GM12878 (cell line): ENCODE measurements at regions not wholly inside any gene's neighbourhood (a gene's known extent, or its start where the extent isn't known, plus 50 kb on each side); places are given as distances from the start of the nearest gene placed in this dataset.

ENCODE experiments used
- ATAC-seq: fragments of 200-7000 bp; cut with Tn5 transposase; 3 replicates; pipeline ENCODE4 v1.9.1; 2020; ENCODE audit warnings: mild to moderate bottlenecking, moderate library complexity
- BruUV-seq: library from RNA; stranded (reverse); fragments of 400-500 nt; replicated peaks from 2 replicates; lab custom pipeline; 2021; lab: Mats Ljungman, UMichigan
- CTCF ChIA-PET: fragments of 300-600 bp; sonication (Branson Sonifier 250); formaldehyde crosslinking; extraction: SDS; loops from one replicate; lab custom pipeline; 2021; ENCODE audit warnings: inconsistent platforms; lab: Yijun Ruan, JAX
- POLR2A ChIA-PET: fragments of 350-600 bp; formaldehyde crosslinking; extraction: SDS; loops from one replicate; lab custom pipeline; 2021; ENCODE audit warnings: inconsistent platforms; lab: Charles Lee
- RAD21 ChIA-PET: fragments of 300-600 bp; sonication (Branson Sonifier 250); formaldehyde crosslinking; loops from one replicate; lab custom pipeline; 2023; ENCODE audit warnings: antibody characterized with exemption; ENCODE audit not compliant: unreplicated experiment; lab: Charles Lee
- SMC1A ChIA-PET: fragments of 300-600 bp; sonication (Branson Sonifier 250); formaldehyde crosslinking; loops from one replicate; lab custom pipeline; 2023; ENCODE audit not compliant: unreplicated experiment, uncharacterized antibody; lab: Charles Lee
- DNase-seq: peaks from one replicate; pipeline ENCODE4 v3.0.0-alpha.2; 2011; ENCODE audit warnings: low read depth, low spot score
- FAIRE-seq: peaks from 3 replicates; lab custom pipeline; 2011; peaks lifted over from hg19 to GRCh38; lab: Jason Lieb, UNC
- H2AFZ ChIP-seq: 2 replicates; pipeline ENCODE4 v1.6.0; 2011; ENCODE audit warnings: low read depth, low read length, control low read depth; ENCODE audit not compliant: control insufficient read depth
- H3K27ac ChIP-seq: 2 replicates; pipeline ENCODE4 v1.5.1; 2011; ENCODE audit warnings: control low read depth; ENCODE audit not compliant: control insufficient read depth, insufficient read depth
- H3K27me3 ChIP-seq, 2 experiments: replicated peaks in 1 of 2; 2 replicates each; pipeline versions ENCODE4 v1.6.0 to v1.6.1; 2011; ENCODE audit warnings: low read length in 1 of 2; ENCODE audit not compliant: control insufficient read depth in 2 of 2, insufficient read depth in 2 of 2
- H3K36me3 ChIP-seq, 2 experiments: 2 replicates each; pipeline ENCODE4 v1.5.1; 2011; ENCODE audit warnings: low read length in 1 of 2; ENCODE audit not compliant: control insufficient read depth in 2 of 2, insufficient read depth in 2 of 2
- H3K4me1 ChIP-seq: 2 replicates; pipeline ENCODE4 v1.6.1; 2011; ENCODE audit warnings: mild to moderate bottlenecking, low read length, moderate library complexity, mixed read lengths; ENCODE audit not compliant: control insufficient read depth, insufficient read depth
- H3K4me2 ChIP-seq: 2 replicates; pipeline ENCODE4 v1.6.0; 2011; ENCODE audit warnings: control low read depth; ENCODE audit not compliant: control insufficient read depth, insufficient read depth
- H3K4me3 ChIP-seq: fragments of 200-600 bp; sonication (generic); 2 replicates; pipeline ENCODE4 v1.5.1; 2016
- H3K79me2 ChIP-seq: 2 replicates; pipeline ENCODE4 v1.6.0; 2011; ENCODE audit warnings: low read length; ENCODE audit not compliant: control insufficient read depth, insufficient read depth
- H3K9ac ChIP-seq: 2 replicates; pipeline ENCODE4 v1.8.0; 2011; ENCODE audit warnings: low read length, control low read depth, mixed read lengths; ENCODE audit not compliant: control insufficient read depth, insufficient read depth
- H3K9me3 ChIP-seq: replicated peaks from 3 replicates; pipeline ENCODE4 v1.5.1; 2011; ENCODE audit warnings: mild to moderate bottlenecking, low read length; ENCODE audit not compliant: control insufficient read depth, insufficient read depth
- H4K20me1 ChIP-seq: 2 replicates; pipeline ENCODE4 v1.6.0; 2011; ENCODE audit not compliant: control insufficient read depth, insufficient read depth
- CBX5 ChIP-seq: sonication (generic); IDR thresholded peaks from 2 replicates; pipeline ENCODE4 v1.6.1; 2016; ENCODE audit warnings: low read depth, moderate library complexity, mild to moderate bottlenecking, inconsistent platforms
- EED ChIP-seq: sonication (generic); IDR thresholded peaks from 2 replicates; pipeline ENCODE4 v1.6.1; 2016; ENCODE audit warnings: antibody characterized with exemption, low read depth
- FOXK2 ChIP-seq: fragments of 450-650 bp; IDR thresholded peaks from 2 replicates; pipeline ENCODE4 v1.6.1; 2017; ENCODE audit warnings: mild to moderate bottlenecking, moderate library complexity
- HDGF ChIP-seq: fragments of 450-650 bp; IDR thresholded peaks from 2 replicates; pipeline ENCODE4 v1.6.1; 2016; ENCODE audit warnings: antibody characterized with exemption
- MYC ChIP-seq: IDR thresholded peaks from 2 replicates; pipeline ENCODE4 v1.6.1; 2011; ENCODE audit warnings: mild to moderate bottlenecking, low read length, moderate library complexity, inconsistent platforms; ENCODE audit not compliant: insufficient read depth, insufficient replicate concordance, insufficient read length, severe bottlenecking
- NFYA ChIP-seq: IDR thresholded peaks from 2 replicates; pipeline ENCODE4 v1.6.1; 2011; ENCODE audit warnings: low read depth, mild to moderate bottlenecking, low read length, improper control_type of control experiment, borderline replicate concordance
- NR2C1 ChIP-seq: fragments of 450-650 bp; IDR thresholded peaks from 2 replicates; pipeline ENCODE4 v1.6.1; 2017; ENCODE audit warnings: antibody characterized with exemption, mild to moderate bottlenecking, moderate library complexity
- RAD51 ChIP-seq: fragments of 450-650 bp; IDR thresholded peaks from 2 replicates; pipeline ENCODE4 v1.6.1; 2016; ENCODE audit warnings: moderate library complexity, mild to moderate bottlenecking, inconsistent platforms
- TCF3 ChIP-seq: IDR thresholded peaks from 2 replicates; pipeline ENCODE4 v1.6.1; 2012; ENCODE audit warnings: low read depth, mild to moderate bottlenecking, low read length, borderline replicate concordance; ENCODE audit not compliant: insufficient read depth
- YY1 ChIP-seq: IDR thresholded peaks from 2 replicates; pipeline ENCODE4 v1.6.1; 2011; ENCODE audit warnings: low read depth, mild to moderate bottlenecking, low read length
- ZNF384 ChIP-seq: IDR thresholded peaks from 2 replicates; pipeline ENCODE4 v1.6.1; 2012; ENCODE audit warnings: low read depth, mild to moderate bottlenecking, low read length, improper control_type of control experiment, borderline replicate concordance
- WGBS: methylation state at CpG from one replicate; pipeline ENCODE4 v1.1.6; 2016; ENCODE audit warnings: low lambda C conversion rate; ENCODE audit not compliant: insufficient replicate concordance, insufficient coverage; ENCODE audit errors: missing lambda C conversion rate; 5-methylcytosine and 5-hydroxymethylcytosine counted together
- in situ Hi-C: fragments of 300-500 bp; cut with MboI; formaldehyde crosslinking; loops from 9 replicates; pipeline ENCODE4 v1.14.3; 2018; ENCODE audit warnings: mixed read lengths
- intact Hi-C: fragments of 100-400 bp; cut with micrococcal nuclease; formaldehyde crosslinking; loops from one replicate; pipeline ENCODE4 v1.14.2; 2022; ENCODE audit not compliant: unreplicated experiment
- TF ChIP-seq, protein P1 (sequence below): IDR thresholded peaks from 2 replicates; pipeline ENCODE4 v1.6.1; 2011; ENCODE audit warnings: mild to moderate bottlenecking, low read depth, low read length, moderate library complexity; ENCODE audit not compliant: insufficient replicate concordance
- TF ChIP-seq, protein P2 (sequence below): fragments of 450-650 bp; IDR thresholded peaks from 2 replicates; pipeline ENCODE4 v1.6.1; 2017; ENCODE audit warnings: mild to moderate bottlenecking, low read depth, inconsistent platforms; ENCODE audit not compliant: poor library complexity, severe bottlenecking

DNA sequence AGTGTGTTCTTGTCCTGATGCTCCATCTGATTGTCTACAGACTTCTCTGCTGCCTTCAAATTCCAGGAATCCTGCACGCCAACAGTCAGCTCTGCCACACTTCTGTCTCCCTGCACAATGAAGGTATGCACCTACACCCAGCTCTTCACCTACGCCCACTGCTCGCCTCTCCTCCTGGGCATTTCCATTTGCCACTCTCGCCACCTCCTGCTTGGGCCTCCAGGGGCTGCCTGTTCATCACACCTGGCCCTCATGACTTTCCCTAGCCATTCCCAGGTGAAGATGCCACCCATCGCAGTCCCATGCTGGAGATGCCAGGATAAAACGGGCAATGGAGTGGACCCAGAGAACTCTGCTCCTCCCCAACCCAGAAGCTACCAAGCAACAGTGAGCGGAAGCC lies 96.5 kb upstream of the ATP1A1 start (continued):
- TF ChIP-seq, protein P1, sequence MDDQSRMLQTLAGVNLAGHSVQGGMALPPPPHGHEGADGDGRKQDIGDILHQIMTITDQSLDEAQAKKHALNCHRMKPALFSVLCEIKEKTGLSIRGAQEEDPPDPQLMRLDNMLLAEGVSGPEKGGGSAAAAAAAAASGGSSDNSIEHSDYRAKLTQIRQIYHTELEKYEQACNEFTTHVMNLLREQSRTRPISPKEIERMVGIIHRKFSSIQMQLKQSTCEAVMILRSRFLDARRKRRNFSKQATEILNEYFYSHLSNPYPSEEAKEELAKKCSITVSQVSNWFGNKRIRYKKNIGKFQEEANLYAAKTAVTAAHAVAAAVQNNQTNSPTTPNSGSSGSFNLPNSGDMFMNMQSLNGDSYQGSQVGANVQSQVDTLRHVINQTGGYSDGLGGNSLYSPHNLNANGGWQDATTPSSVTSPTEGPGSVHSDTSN = no peak
- no peak for TF ChIP-seq FOXK2
- TF ChIP-seq, all 136 proteins: peak for 0

GRCh38 chr1:116277840-116278540 lies 95.1 kb upstream of the ATP1A1 start:
- RAD21 ChIA-PET = no interaction called here
- CTCF ChIA-PET = interaction anchor here (1.4 kb wide), 1 partner anchor 139 kb away, joined by 3 read pairs; no protein-coding TSS in a partner anchor
- peak; percentile 18 for FAIRE-seq
- in situ Hi-C loops = no loop called here
- Histone ChIP-seq H3K27ac (no peak overlapping the region), H3K4me1 (no peaks in the 10 kb centered on the region), H3K36me3 (no peaks in the 10 kb centered on the region), H3K27me3 (no peaks in the 10 kb centered on the region; a peak in 2 of 4 replicates), H3K4me3 (no peak overlapping the region), H3K9ac (no peak overlapping the region), H4K20me1 (no peaks in the 10 kb centered on the region), H3K4me2 (no peak overlapping the region), H3K79me2 (no peaks in the 10 kb centered on the region), H3K9me3 (no peaks in the 10 kb centered on the region), H2AFZ (no peak overlapping the region)
- SMC1A ChIA-PET = interaction anchor here (0.6 to 1.5 kb wide), 2 partner anchors 12 to 59 kb away, joined by 3 read pairs; no protein-coding TSS in a partner anchor
- no peak for ATAC-seq
- TF ChIP-seq RAD51 = no peak
- WGBS = 16% methylated on average over 6 of the region's 6 CpGs
- no TSS peak for BruUV-seq
- POLR2A ChIA-PET = no interaction called here
- intact Hi-C loops = no loop called here
- DNase-seq = no peak

GRCh38 chr1:116278541-116278866 lies 94.5 kb upstream of the ATP1A1 start:
- Histone ChIP-seq H3K27ac (no peak overlapping the region), H2AFZ (no peak overlapping the region), H4K20me1 (no peaks in the 10 kb centered on the region), H3K4me2 (no peak overlapping the region), H3K4me1 (no peaks in the 10 kb centered on the region), H3K9me3 (no peaks in the 10 kb centered on the region), H3K79me2 (no peaks in the 10 kb centered on the region), H3K27me3 (no peaks in the 10 kb centered on the region; a peak in 2 of 4 replicates), H3K36me3 (no peaks in the 10 kb centered on the region), H3K4me3 (no peak overlapping the region), H3K9ac (no peak overlapping the region)
- intact Hi-C loops (no loop called here), in situ Hi-C loops (no loop called here)
- ChIA-PET SMC1A (interaction anchor here (1.5 kb wide), 1 partner anchor 11 kb away, joined by 3 read pairs; no protein-coding TSS in a partner anchor), RAD21 (no interaction called here), CTCF (interaction anchor here (1.4 kb wide), 1 partner anchor 139 kb away, joined by 3 read pairs; no protein-coding TSS in a partner anchor), POLR2A (no interaction called here)
- whole genome bisulfite sequencing = 66% methylated on average over 6 of the region's 6 CpGs
- no TSS peak for BruUV-seq
- no peak for DNase-seq
- no peak for FAIRE-seq
- ATAC-seq = no peak
- TF ChIP-seq NFYA (no peak), CBX5 (no peak), HDGF (no peak), YY1 (no peak), MYC (no peak), ZNF384 (no peak), EED (no peak), TCF3 (no peak), NR2C1 (no peak)
- TF ChIP-seq, protein P2, sequence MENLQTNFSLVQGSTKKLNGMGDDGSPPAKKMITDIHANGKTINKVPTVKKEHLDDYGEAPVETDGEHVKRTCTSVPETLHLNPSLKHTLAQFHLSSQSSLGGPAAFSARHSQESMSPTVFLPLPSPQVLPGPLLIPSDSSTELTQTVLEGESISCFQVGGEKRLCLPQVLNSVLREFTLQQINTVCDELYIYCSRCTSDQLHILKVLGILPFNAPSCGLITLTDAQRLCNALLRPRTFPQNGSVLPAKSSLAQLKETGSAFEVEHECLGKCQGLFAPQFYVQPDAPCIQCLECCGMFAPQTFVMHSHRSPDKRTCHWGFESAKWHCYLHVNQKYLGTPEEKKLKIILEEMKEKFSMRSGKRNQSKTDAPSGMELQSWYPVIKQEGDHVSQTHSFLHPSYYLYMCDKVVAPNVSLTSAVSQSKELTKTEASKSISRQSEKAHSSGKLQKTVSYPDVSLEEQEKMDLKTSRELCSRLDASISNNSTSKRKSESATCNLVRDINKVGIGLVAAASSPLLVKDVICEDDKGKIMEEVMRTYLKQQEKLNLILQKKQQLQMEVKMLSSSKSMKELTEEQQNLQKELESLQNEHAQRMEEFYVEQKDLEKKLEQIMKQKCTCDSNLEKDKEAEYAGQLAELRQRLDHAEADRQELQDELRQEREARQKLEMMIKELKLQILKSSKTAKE = no peak
